ENCODE measurements at regions not wholly inside any gene's neighbourhood (a gene's known extent, or its start where the extent isn't known, plus 50 kb on each side); places are given as distances from the start of the nearest gene placed in this dataset.

DNA sequence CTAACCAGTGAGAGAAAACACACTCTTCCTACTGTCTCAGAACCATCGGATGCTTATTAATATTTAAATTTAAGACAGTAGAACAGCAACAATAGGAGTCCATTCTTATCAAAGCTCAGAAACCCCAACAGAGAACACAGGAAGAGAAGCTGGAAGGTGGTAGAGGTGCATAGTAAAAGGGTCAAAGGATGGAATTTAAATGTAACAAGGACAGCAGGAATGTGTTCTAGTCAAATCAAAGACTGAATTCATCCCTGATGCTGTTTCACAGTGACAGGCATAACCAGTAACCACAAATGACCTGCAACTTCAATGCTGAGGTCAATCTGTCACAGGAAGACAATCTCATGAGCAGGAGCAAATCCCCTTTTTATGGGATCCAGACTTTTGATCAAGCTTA, 1259.7 kb downstream of the XPNPEP1 start (continued):
- TF ChIP-seq, protein P1, sequence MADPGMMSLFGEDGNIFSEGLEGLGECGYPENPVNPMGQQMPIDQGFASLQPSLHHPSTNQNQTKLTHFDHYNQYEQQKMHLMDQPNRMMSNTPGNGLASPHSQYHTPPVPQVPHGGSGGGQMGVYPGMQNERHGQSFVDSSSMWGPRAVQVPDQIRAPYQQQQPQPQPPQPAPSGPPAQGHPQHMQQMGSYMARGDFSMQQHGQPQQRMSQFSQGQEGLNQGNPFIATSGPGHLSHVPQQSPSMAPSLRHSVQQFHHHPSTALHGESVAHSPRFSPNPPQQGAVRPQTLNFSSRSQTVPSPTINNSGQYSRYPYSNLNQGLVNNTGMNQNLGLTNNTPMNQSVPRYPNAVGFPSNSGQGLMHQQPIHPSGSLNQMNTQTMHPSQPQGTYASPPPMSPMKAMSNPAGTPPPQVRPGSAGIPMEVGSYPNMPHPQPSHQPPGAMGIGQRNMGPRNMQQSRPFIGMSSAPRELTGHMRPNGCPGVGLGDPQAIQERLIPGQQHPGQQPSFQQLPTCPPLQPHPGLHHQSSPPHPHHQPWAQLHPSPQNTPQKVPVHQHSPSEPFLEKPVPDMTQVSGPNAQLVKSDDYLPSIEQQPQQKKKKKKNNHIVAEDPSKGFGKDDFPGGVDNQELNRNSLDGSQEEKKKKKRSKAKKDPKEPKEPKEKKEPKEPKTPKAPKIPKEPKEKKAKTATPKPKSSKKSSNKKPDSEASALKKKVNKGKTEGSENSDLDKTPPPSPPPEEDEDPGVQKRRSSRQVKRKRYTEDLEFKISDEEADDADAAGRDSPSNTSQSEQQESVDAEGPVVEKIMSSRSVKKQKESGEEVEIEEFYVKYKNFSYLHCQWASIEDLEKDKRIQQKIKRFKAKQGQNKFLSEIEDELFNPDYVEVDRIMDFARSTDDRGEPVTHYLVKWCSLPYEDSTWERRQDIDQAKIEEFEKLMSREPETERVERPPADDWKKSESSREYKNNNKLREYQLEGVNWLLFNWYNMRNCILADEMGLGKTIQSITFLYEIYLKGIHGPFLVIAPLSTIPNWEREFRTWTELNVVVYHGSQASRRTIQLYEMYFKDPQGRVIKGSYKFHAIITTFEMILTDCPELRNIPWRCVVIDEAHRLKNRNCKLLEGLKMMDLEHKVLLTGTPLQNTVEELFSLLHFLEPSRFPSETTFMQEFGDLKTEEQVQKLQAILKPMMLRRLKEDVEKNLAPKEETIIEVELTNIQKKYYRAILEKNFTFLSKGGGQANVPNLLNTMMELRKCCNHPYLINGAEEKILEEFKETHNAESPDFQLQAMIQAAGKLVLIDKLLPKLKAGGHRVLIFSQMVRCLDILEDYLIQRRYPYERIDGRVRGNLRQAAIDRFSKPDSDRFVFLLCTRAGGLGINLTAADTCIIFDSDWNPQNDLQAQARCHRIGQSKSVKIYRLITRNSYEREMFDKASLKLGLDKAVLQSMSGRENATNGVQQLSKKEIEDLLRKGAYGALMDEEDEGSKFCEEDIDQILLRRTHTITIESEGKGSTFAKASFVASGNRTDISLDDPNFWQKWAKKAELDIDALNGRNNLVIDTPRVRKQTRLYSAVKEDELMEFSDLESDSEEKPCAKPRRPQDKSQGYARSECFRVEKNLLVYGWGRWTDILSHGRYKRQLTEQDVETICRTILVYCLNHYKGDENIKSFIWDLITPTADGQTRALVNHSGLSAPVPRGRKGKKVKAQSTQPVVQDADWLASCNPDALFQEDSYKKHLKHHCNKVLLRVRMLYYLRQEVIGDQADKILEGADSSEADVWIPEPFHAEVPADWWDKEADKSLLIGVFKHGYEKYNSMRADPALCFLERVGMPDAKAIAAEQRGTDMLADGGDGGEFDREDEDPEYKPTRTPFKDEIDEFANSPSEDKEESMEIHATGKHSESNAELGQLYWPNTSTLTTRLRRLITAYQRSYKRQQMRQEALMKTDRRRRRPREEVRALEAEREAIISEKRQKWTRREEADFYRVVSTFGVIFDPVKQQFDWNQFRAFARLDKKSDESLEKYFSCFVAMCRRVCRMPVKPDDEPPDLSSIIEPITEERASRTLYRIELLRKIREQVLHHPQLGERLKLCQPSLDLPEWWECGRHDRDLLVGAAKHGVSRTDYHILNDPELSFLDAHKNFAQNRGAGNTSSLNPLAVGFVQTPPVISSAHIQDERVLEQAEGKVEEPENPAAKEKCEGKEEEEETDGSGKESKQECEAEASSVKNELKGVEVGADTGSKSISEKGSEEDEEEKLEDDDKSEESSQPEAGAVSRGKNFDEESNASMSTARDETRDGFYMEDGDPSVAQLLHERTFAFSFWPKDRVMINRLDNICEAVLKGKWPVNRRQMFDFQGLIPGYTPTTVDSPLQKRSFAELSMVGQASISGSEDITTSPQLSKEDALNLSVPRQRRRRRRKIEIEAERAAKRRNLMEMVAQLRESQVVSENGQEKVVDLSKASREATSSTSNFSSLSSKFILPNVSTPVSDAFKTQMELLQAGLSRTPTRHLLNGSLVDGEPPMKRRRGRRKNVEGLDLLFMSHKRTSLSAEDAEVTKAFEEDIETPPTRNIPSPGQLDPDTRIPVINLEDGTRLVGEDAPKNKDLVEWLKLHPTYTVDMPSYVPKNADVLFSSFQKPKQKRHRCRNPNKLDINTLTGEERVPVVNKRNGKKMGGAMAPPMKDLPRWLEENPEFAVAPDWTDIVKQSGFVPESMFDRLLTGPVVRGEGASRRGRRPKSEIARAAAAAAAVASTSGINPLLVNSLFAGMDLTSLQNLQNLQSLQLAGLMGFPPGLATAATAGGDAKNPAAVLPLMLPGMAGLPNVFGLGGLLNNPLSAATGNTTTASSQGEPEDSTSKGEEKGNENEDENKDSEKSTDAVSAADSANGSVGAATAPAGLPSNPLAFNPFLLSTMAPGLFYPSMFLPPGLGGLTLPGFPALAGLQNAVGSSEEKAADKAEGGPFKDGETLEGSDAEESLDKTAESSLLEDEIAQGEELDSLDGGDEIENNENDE (IDR thresholded peaks at IDR 0.05; ENCODE audit: insufficient replicate concordance, low read length) = no peak
- no peak for TF ChIP-seq KDM4A (IDR thresholded peaks at IDR 0.05; ENCODE audit: low read depth, low read length, severe bottlenecking)
- TF ChIP-seq NRF1 (IDR thresholded peaks at IDR 0.05; ENCODE audit: low read depth, low read length) = no peak
- TF ChIP-seq USF2 (IDR thresholded peaks at IDR 0.05; ENCODE audit: low read length) = no peak
- no peak for TF ChIP-seq MAFK (IDR thresholded peaks at IDR 0.05; ENCODE audit: low read depth, low read length)
- no peak for TF ChIP-seq SIN3A (conservative IDR thresholded peaks at IDR 0.05 in 1 of 2, IDR thresholded peaks at IDR 0.05 in 1 of 2; ENCODE audit: low read depth in 1 of 2, low read length in 2 of 2)
- TF ChIP-seq JUN (IDR thresholded peaks at IDR 0.05; ENCODE audit: low read depth, low read length) = no peak
